Stomach (tissue), 4 donors: ENCODE measurements at regions not wholly inside any gene's neighbourhood (a gene's known extent, or its start where the extent isn't known, plus 50 kb on each side); places are given as distances from the start of the nearest gene placed in this dataset.

Experiments
- CTCF ChIP-seq, 7 experiments: fragments of 450-650 bp in 4 of 7; fragments of 200-600 bp in 3 of 7; sonication (generic) in 3 of 7; IDR thresholded peaks; one replicate each; pipeline ENCODE4 v1.5.1; 2016 to 2019; ENCODE audit warnings: antibody characterized with exemption in 7 of 7, control low read depth in 2 of 7, mild to moderate bottlenecking in 1 of 7
- POLR2A ChIP-seq, 4 donors: fragments of 450-650 bp; IDR thresholded peaks; one replicate each; pipeline ENCODE4 v1.6.1; 2016; ENCODE audit warnings: antibody characterized with exemption in 4 of 4, control low read depth in 2 of 4, mild to moderate bottlenecking in 1 of 4, moderate library complexity in 1 of 4

DNA sequence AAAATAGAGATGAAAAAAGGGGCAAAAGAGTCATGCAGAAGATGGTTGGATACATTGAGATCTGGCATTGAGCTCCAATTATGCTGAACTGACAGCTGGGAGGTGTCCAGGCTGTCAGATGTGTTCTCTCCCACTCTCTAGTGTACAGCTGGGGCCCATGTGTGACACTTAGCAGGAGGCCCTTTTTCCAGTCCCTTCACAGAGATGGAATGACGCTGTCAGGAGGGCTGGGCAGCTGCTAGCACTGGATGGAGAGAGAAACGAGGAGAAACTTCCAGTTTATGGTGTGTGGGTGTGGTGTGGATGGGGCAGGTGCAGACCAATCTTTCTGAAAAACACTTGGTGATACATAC, 437.7 kb upstream of the HS6ST1 start:
- TF ChIP-seq CTCF (IDR thresholded peaks at IDR 0.05), result no peak
- TF ChIP-seq POLR2A (IDR thresholded peaks at IDR 0.05), result no peak
